ENCODE measurements at regions not wholly inside any gene's neighbourhood (a gene's known extent, or its start where the extent isn't known, plus 50 kb on each side); places are given as distances from the start of the nearest gene placed in this dataset.
"Not testable (repeated sequence)": the region's sequence is repeated elsewhere in the genome, so short reads cannot be mapped to it uniquely, and the experiment has no call there.

GRCh38 chr1:60913708-60914107 lies 168.7 kb upstream of the NFIA start:
- FAIRE-seq, result not testable (repeated sequence)

- FAIRE-seq, result no peak
Measured at GRCh38 chr1:60913039-60913438, 169.3 kb upstream of the NFIA start.

- no peak for FAIRE-seq
Measured at GRCh38 chr1:60911966-60912697, 170.2 kb upstream of the NFIA start.

GRCh38 chr1:60908159-60908558 lies 174.2 kb upstream of the NFIA start:
- no peak for FAIRE-seq

- no peak for FAIRE-seq
Measured at GRCh38 chr1:60906526-60906925, 175.8 kb upstream of the NFIA start.

GRCh38 chr1:60906039-60906438 lies 176.3 kb upstream of the NFIA start:
- FAIRE-seq, result no peak

GRCh38 chr1:60904099-60904851 lies 178.1 kb upstream of the NFIA start:
- no peak for FAIRE-seq

GRCh38 chr1:60903591-60903990 lies 178.8 kb upstream of the NFIA start:
- FAIRE-seq, result no peak

- no peak for FAIRE-seq
Measured at GRCh38 chr1:60899464-60899863, 182.9 kb upstream of the NFIA start.

- FAIRE-seq, result no peak
Measured at GRCh38 chr1:60898987-60899386, 183.4 kb upstream of the NFIA start.

GRCh38 chr1:60898413-60898812 lies 183.9 kb upstream of the NFIA start:
- no peak for FAIRE-seq

GRCh38 chr1:60896701-60897363 lies 185.5 kb upstream of the NFIA start:
- no peak for FAIRE-seq

GRCh38 chr1:60895701-60896100 lies 186.7 kb upstream of the NFIA start:
- FAIRE-seq, result no peak

GRCh38 chr1:60895252-60895651 lies 187.1 kb upstream of the NFIA start:
- no peak for FAIRE-seq

GRCh38 chr1:60894741-60895140 lies 187.6 kb upstream of the NFIA start:
- FAIRE-seq, result no peak

GRCh38 chr1:60894130-60894529 lies 188.2 kb upstream of the NFIA start:
- FAIRE-seq, result no peak

- FAIRE-seq, result no peak
Measured at GRCh38 chr1:60893136-60893930, 189.0 kb upstream of the NFIA start.

- FAIRE-seq, result no peak
Measured at GRCh38 chr1:60891765-60892164, 190.6 kb upstream of the NFIA start.

- FAIRE-seq, result no peak
Measured at GRCh38 chr1:60891281-60891680, 191.1 kb upstream of the NFIA start.

GRCh38 chr1:60890664-60891063 lies 191.7 kb upstream of the NFIA start:
- FAIRE-seq, result no peak

GRCh38 chr1:60889709-60890108 lies 192.7 kb upstream of the NFIA start:
- no peak for FAIRE-seq

GRCh38 chr1:60888126-60888525 lies 194.2 kb upstream of the NFIA start:
- FAIRE-seq, result no peak

- FAIRE-seq, result no peak
Measured at GRCh38 chr1:60886793-60887331, 195.5 kb upstream of the NFIA start.

All from endometrium (tissue), 2 donors.